CMK (cell line): ENCODE measurements at regions not wholly inside any gene's neighbourhood (a gene's known extent, or its start where the extent isn't known, plus 50 kb on each side); places are given as distances from the start of the nearest gene placed in this dataset.
"Not testable (repeated sequence)": the region's sequence is repeated elsewhere in the genome, so short reads cannot be mapped to it uniquely, and the experiment has no call there.

Experiments used
- DNase-seq: peaks from one replicate; pipeline ENCODE4 v3.0.0-alpha.2; 2010; ENCODE audit warnings: low read depth

GRCh38 chr12:9336375-9337011, 128.3 kb upstream of the PZP start:
- DNase-seq: not testable (repeated sequence)

- no peak for DNase-seq
These were observed 127.7 kb upstream of the PZP start for GRCh38 chr12:9335867-9336266.

- no peak for DNase-seq
These were observed 126.8 kb upstream of the PZP start for GRCh38 chr12:9334964-9335363.

- no peak for DNase-seq
These were observed 126.0 kb upstream of the PZP start for GRCh38 chr12:9334041-9334692.

- no peak for DNase-seq
These were observed 125.0 kb upstream of the PZP start for GRCh38 chr12:9333161-9333560.

GRCh38 chr12:9332564-9332963, 124.4 kb upstream of the PZP start:
- no peak for DNase-seq

GRCh38 chr12:9331218-9331626, 123.0 kb upstream of the PZP start:
- DNase-seq: peak; percentile 48

GRCh38 chr12:9329019-9329418, 120.8 kb upstream of the PZP start:
- no peak for DNase-seq

GRCh38 chr12:9328065-9328464, 119.9 kb upstream of the PZP start:
- DNase-seq: no peak

- no peak for DNase-seq
These were observed 119.1 kb upstream of the PZP start for GRCh38 chr12:9327320-9327719.

GRCh38 chr12:9326849-9327248, 118.7 kb upstream of the PZP start:
- not testable (repeated sequence) for DNase-seq

GRCh38 chr12:9326085-9326484, 117.9 kb upstream of the PZP start:
- no peak for DNase-seq

- no peak for DNase-seq
These were observed 117.3 kb upstream of the PZP start for GRCh38 chr12:9325471-9325870.

GRCh38 chr12:9324782-9325181, 116.6 kb upstream of the PZP start:
- no peak for DNase-seq

GRCh38 chr12:9323144-9323681, 115.0 kb upstream of the PZP start:
- no peak for DNase-seq

- no peak for DNase-seq
These were observed 111.6 kb upstream of the PZP start for GRCh38 chr12:9319842-9320173.

- no peak for DNase-seq
These were observed 111.0 kb upstream of the PZP start for GRCh38 chr12:9319044-9319841.

- not testable (repeated sequence) for DNase-seq
These were observed 105.3 kb upstream of the PZP start for GRCh38 chr12:9313479-9313878.

- DNase-seq: not testable (repeated sequence)
These were observed 104.5 kb upstream of the PZP start for GRCh38 chr12:9312406-9313392.

- DNase-seq: not testable (repeated sequence)
These were observed 103.3 kb upstream of the PZP start for GRCh38 chr12:9311454-9311853.

- not testable (repeated sequence) for DNase-seq
These were observed 102.5 kb upstream of the PZP start for GRCh38 chr12:9310645-9311044.

- DNase-seq: not testable (repeated sequence)
These were observed 101.6 kb upstream of the PZP start for GRCh38 chr12:9309749-9310148.
